HepG2 (cell line): ENCODE measurements at regions not wholly inside any gene's neighbourhood (a gene's known extent, or its start where the extent isn't known, plus 50 kb on each side); places are given as distances from the start of the nearest gene placed in this dataset.

Experiments used
- ATAC-seq: fragments of 200-7000 bp; cut with Tn5 transposase; 3 replicates; pipeline ENCODE4 v1.9.1; 2020; ENCODE audit warnings: mild to moderate bottlenecking, moderate library complexity
- BruUV-seq: library from RNA; stranded (reverse); fragments of 400-500 nt; replicated peaks from 2 replicates; lab custom pipeline; 2021; lab: Mats Ljungman, UMichigan
- CTCF ChIA-PET: fragments of 300-600 bp; formaldehyde crosslinking; extraction: SDS; loops from one replicate; lab custom pipeline; 2021; ENCODE audit warnings: low total read pairs, inconsistent platforms, low intra/inter-chr PET ratio; lab: Yijun Ruan, JAX
- POLR2A ChIA-PET: fragments of 350-600 bp; sonication (Branson Sonifier 250); formaldehyde crosslinking; loops from one replicate; lab custom pipeline; 2020; ENCODE audit warnings: antibody characterized with exemption, inconsistent platforms; lab: Yijun Ruan, JAX
- DNase-seq: peaks from one replicate; pipeline ENCODE4 v3.0.0-alpha.2; 2015; ENCODE audit warnings: low spot score
- FAIRE-seq: peaks from 3 replicates; lab custom pipeline; 2011; peaks lifted over from hg19 to GRCh38; lab: Jason Lieb, UNC
- H2AFZ ChIP-seq: one replicate; pipeline ENCODE4 v1.6.1; 2011; ENCODE audit warnings: low read length, inconsistent platforms
- H3K27ac ChIP-seq: fragments of 300-600 bp; 3 replicates; pipeline ENCODE4 v1.8.0; 2011; ENCODE audit warnings: mixed run types, mild to moderate bottlenecking, mixed read lengths, low read length, inconsistent platforms; ENCODE audit not compliant: insufficient read depth; ENCODE audit errors: extremely low read length
- H3K27me3 ChIP-seq, 2 experiments: fragments of 200-600 bp in 1 of 2; 2 replicates in 1 of 2; 3 replicates in 1 of 2; pipeline versions ENCODE4 v1.6.0 to v1.8.0; 2011; ENCODE audit warnings: low read length in 2 of 2, mild to moderate bottlenecking in 2 of 2, moderate library complexity in 2 of 2, inconsistent platforms in 1 of 2; ENCODE audit not compliant: insufficient read depth in 2 of 2, control insufficient read depth in 1 of 2
- H3K36me3 ChIP-seq, 2 experiments: fragments of 200-600 bp in 1 of 2; replicated peaks in 1 of 2; 2 replicates in 1 of 2; 3 replicates in 1 of 2; pipeline versions ENCODE4 v1.5.1 to v1.8.0; 2011; ENCODE audit warnings: low read length in 2 of 2, inconsistent platforms in 1 of 2; ENCODE audit not compliant: insufficient read depth in 2 of 2, control insufficient read depth in 1 of 2
- H3K4me1 ChIP-seq: 2 replicates; pipeline ENCODE4 v1.5.1; 2012; ENCODE audit warnings: low read length, inconsistent platforms; ENCODE audit not compliant: insufficient read depth
- H3K4me2 ChIP-seq: 2 replicates; pipeline ENCODE4 v1.6.0; 2011; ENCODE audit warnings: low read depth, low read length, inconsistent platforms
- H3K4me3 ChIP-seq, 3 experiments: fragments of 200-600 bp in 1 of 3; sonication (generic), shearing (Covaris generic) in 1 of 3; replicated peaks in 1 of 3; 2 replicates each; pipeline ENCODE4 v1.5.1; 2011 to 2016; ENCODE audit warnings: low read length in 3 of 3, inconsistent platforms in 2 of 3, low read depth in 2 of 3, mild to moderate bottlenecking in 2 of 3, control low read depth in 1 of 3, mixed read lengths in 1 of 3; ENCODE audit not compliant: insufficient read depth in 1 of 3
- H3K79me2 ChIP-seq: one replicate; pipeline ENCODE4 v1.6.1; 2011; ENCODE audit warnings: low read length, inconsistent platforms; ENCODE audit not compliant: insufficient read depth
- H3K9ac ChIP-seq: 2 replicates; pipeline ENCODE4 v1.6.0; 2011; ENCODE audit warnings: mild to moderate bottlenecking, low read depth, low read length, inconsistent platforms; ENCODE audit not compliant: insufficient read depth
- H3K9me3 ChIP-seq: 2 replicates; pipeline ENCODE4 v1.5.1; 2012; ENCODE audit warnings: mild to moderate bottlenecking, low read length
- H4K20me1 ChIP-seq: 2 replicates; pipeline ENCODE4 v1.6.0; 2011; ENCODE audit warnings: inconsistent platforms, mild to moderate bottlenecking, low read length, moderate library complexity; ENCODE audit not compliant: insufficient read depth
- ATF7-NPFF ChIP-seq: sonication (generic); formaldehyde crosslinking; IDR thresholded peaks from 2 replicates; pipeline ENCODE4 v1.8.1; 2023; ENCODE audit warnings: mild to moderate bottlenecking, low read depth, missing genetic modification reagents, moderate library complexity
- FOXK1 ChIP-seq: sonication (generic); formaldehyde crosslinking; IDR thresholded peaks from 2 replicates; pipeline ENCODE4 v1.4.0; 2020; ENCODE audit warnings: low read depth, missing genetic modification reagents, borderline replicate concordance
- HOXD1 ChIP-seq: sonication (generic); formaldehyde crosslinking; IDR thresholded peaks from 2 replicates; pipeline ENCODE4 v1.5.0; 2020; ENCODE audit warnings: missing genetic modification reagents
- JUN ChIP-seq: sonication (generic); formaldehyde crosslinking; IDR thresholded peaks from 2 replicates; pipeline ENCODE4 v1.4.0; 2020; ENCODE audit warnings: mild to moderate bottlenecking, missing genetic modification reagents
- KLF15 ChIP-seq: sonication (generic); formaldehyde crosslinking; IDR thresholded peaks from 2 replicates; pipeline ENCODE4 v1.8.1; 2023; ENCODE audit warnings: borderline replicate concordance, mild to moderate bottlenecking, inconsistent platforms, missing genetic modification reagents, mixed read lengths
- MIXL1 ChIP-seq: IDR thresholded peaks from 2 replicates; pipeline ENCODE4 v1.6.1; 2016
- SUZ12 ChIP-seq: fragments of 150-350 bp; IDR thresholded peaks from 2 replicates; pipeline ENCODE4 v1.6.1; 2014; ENCODE audit warnings: low read depth, low read length
- ZNF234 ChIP-seq: sonication (generic); formaldehyde crosslinking; conservative IDR thresholded peaks from 2 replicates; pipeline ENCODE4 v1.5.1; 2020; ENCODE audit warnings: mild to moderate bottlenecking, missing genetic modification reagents
- ZNF251 ChIP-seq: sonication (generic); formaldehyde crosslinking; IDR thresholded peaks from 2 replicates; pipeline ENCODE4 v1.9.0; 2021; ENCODE audit warnings: mild to moderate bottlenecking, missing genetic modification reagents
- ZNF337 ChIP-seq: sonication (generic); formaldehyde crosslinking; IDR thresholded peaks from 2 replicates; pipeline ENCODE4 v1.5.1; 2020; ENCODE audit warnings: missing genetic modification reagents, low read depth, mild to moderate bottlenecking, borderline replicate concordance
- ZNF451 ChIP-seq: sonication (generic); formaldehyde crosslinking; IDR thresholded peaks from 2 replicates; pipeline ENCODE4 v1.5.0; 2020; ENCODE audit warnings: mild to moderate bottlenecking, missing genetic modification reagents
- ZNF788 ChIP-seq: sonication (generic); formaldehyde crosslinking; IDR thresholded peaks from 2 replicates; pipeline ENCODE4 v1.5.0; 2020; ENCODE audit warnings: mild to moderate bottlenecking, missing genetic modification reagents, borderline replicate concordance
- WGBS: methylation state at CpG from one replicate; pipeline ENCODE4 v1.1.6; 2017; ENCODE audit warnings: low lambda C conversion rate; 5-methylcytosine and 5-hydroxymethylcytosine counted together
- in situ Hi-C: cut with HindIII; loops from 2 replicates; pipeline ENCODE4 v1.10.0; 2017; ENCODE audit warnings: low pct_unique_long_range_greater_than_20kb; ENCODE audit not compliant: extremely low pct_ligation_motif_present
- intact Hi-C: fragments of 100-400 bp; cut with micrococcal nuclease; formaldehyde crosslinking; loops from one replicate; pipeline ENCODE4 v1.10.0; 2022; ENCODE audit not compliant: unreplicated experiment

- intact Hi-C loops (no loop called here), in situ Hi-C loops (no loop called here)
- H3K79me2 ChIP-seq = no peaks in the 10 kb centered on the region
- no peaks in the 10 kb centered on the region for H3K4me1 ChIP-seq
- H3K4me3 ChIP-seq = no peak overlapping the region
- DNase-seq = no peak
- no peak overlapping the region for H3K4me2 ChIP-seq
- no peak for TF ChIP-seq ATF7-NPFF
- no peak for TF ChIP-seq MIXL1 (CRISPR knock-in tag)
- TF ChIP-seq ZNF234 (CRISPR knock-in tag) = no peak
- TF ChIP-seq ZNF788 (CRISPR knock-in tag) = no peak
- no peak for TF ChIP-seq KLF15
- TF ChIP-seq ZNF451 = no peak
- TF ChIP-seq HOXD1 (CRISPR knock-in tag) = no peak
- H3K36me3 ChIP-seq = no peaks in the 10 kb centered on the region
- H3K9me3 ChIP-seq = peaks cover 73% of the 10 kb centered on the region
- ChIA-PET CTCF (no interaction called here), POLR2A (no interaction called here)
- no peak for ATAC-seq
- no peak overlapping the region for H2AFZ ChIP-seq
- no peak for FAIRE-seq
- 0% methylated on average over 2 of the region's 2 CpGs for WGBS
- no peak overlapping the region for H3K27ac ChIP-seq
- BruUV-seq = no TSS peak
- H3K9ac ChIP-seq = no peak overlapping the region
- no peaks in the 10 kb centered on the region for H3K27me3 ChIP-seq
- H4K20me1 ChIP-seq = no peaks in the 10 kb centered on the region
Measured at GRCh38 chr13:80510686-80511085, 169.8 kb upstream of the SPRY2 start.

DNA sequence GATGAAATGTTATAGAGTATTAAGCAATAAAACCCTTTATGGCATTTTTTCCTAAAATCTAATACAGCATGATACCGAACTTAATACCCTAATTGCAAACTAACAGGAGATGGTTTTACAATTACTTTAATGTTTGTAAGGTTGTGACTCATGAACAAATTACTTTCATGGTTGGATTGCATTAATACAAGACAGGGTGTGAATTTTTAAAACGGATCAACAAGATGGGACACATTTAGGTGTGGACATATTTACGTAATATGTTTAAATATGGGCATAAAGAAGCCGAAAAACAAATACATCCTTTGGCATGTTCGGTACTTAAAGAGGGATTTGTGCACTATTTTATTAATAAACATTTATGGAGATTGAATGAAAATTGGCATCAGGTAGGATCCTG lies 168.3 kb upstream of the SPRY2 start:
- no peaks in the 10 kb centered on the region for H3K27me3 ChIP-seq
- ATAC-seq (no peak), FAIRE-seq (no peak), DNase-seq (no peak)
- TF ChIP-seq JUN (no peak), ZNF337 (no peak), ZNF251 (no peak), FOXK1 (CRISPR knock-in tag) (no peak), SUZ12 (no peak)
- peaks cover 77% of the 10 kb centered on the region for H3K9me3 ChIP-seq
- H3K4me3 ChIP-seq = no peak overlapping the region
- no peak overlapping the region for H3K27ac ChIP-seq
- intact Hi-C loops (no loop called here), in situ Hi-C loops (no loop called here)
- H3K4me2 ChIP-seq = no peak overlapping the region
- no peaks in the 10 kb centered on the region for H3K4me1 ChIP-seq
- POLR2A ChIA-PET = no interaction called here
- CTCF ChIA-PET = no interaction called here
- H2AFZ ChIP-seq = no peak overlapping the region
- no peaks in the 10 kb centered on the region for H4K20me1 ChIP-seq
- 3% methylated on average over 5 of the region's 5 CpGs for WGBS
- no peaks in the 10 kb centered on the region for H3K36me3 ChIP-seq
- no peak overlapping the region for H3K9ac ChIP-seq
- no TSS peak for BruUV-seq
- H3K79me2 ChIP-seq = no peaks in the 10 kb centered on the region
